ENCODE measurements at regions not wholly inside any gene's neighbourhood (a gene's known extent, or its start where the extent isn't known, plus 50 kb on each side); places are given as distances from the start of the nearest gene placed in this dataset.
"Not testable (repeated sequence)": the region's sequence is repeated elsewhere in the genome, so short reads cannot be mapped to it uniquely, and the experiment has no call there.

DNA sequence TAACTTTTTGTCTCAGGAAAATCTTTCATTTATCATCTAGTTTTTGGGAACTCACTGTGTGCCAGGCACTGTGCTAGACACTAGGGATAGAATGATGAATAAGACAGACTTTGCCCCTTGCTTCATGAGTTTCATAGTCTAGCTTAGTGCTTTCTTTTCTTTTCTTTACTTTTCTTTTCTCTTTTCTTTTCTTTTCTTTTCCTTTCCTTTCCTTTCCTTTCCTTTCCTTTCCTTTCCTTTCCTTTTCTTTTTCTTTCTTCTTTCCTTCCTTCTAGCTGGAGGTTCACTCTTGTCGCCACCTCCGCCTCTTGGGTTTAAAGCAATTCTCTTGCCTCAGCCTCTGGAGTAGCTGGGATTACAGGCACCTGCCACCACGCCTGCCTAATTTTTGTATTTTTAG lies 172.9 kb downstream of the EDEM1 start:
- no peak overlapping the region for H3K27ac ChIP-seq
- no peaks in the 10 kb centered on the region for H3F3A ChIP-seq (ENCODE audit: insufficient read depth, low read depth)
- no peaks in the 10 kb centered on the region for H4K20me1 ChIP-seq (ENCODE audit: insufficient read depth)
- ChIA-PET POLR2A (ENCODE audit: unreplicated experiment) (no interaction called here), CTCF (no interaction called here)
- TF ChIP-seq, protein P1, sequence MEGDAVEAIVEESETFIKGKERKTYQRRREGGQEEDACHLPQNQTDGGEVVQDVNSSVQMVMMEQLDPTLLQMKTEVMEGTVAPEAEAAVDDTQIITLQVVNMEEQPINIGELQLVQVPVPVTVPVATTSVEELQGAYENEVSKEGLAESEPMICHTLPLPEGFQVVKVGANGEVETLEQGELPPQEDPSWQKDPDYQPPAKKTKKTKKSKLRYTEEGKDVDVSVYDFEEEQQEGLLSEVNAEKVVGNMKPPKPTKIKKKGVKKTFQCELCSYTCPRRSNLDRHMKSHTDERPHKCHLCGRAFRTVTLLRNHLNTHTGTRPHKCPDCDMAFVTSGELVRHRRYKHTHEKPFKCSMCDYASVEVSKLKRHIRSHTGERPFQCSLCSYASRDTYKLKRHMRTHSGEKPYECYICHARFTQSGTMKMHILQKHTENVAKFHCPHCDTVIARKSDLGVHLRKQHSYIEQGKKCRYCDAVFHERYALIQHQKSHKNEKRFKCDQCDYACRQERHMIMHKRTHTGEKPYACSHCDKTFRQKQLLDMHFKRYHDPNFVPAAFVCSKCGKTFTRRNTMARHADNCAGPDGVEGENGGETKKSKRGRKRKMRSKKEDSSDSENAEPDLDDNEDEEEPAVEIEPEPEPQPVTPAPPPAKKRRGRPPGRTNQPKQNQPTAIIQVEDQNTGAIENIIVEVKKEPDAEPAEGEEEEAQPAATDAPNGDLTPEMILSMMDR (conservative IDR thresholded peaks at IDR 0.05) = no peak
- TF ChIP-seq EZH2 (IDR thresholded peaks at IDR 0.05; ENCODE audit: low read depth) = no peak
- H3K27me3 ChIP-seq (ENCODE audit: insufficient read depth, low read depth) = no peaks in the 10 kb centered on the region
- no peaks in the 10 kb centered on the region for H3K79me2 ChIP-seq (ENCODE audit: low read depth)
- H3K4me1 ChIP-seq (replicated peaks; ENCODE audit: insufficient read depth) = no peaks in the 10 kb centered on the region
- no peaks in the 10 kb centered on the region for H3K9me2 ChIP-seq (ENCODE audit: insufficient read depth)
- no peak for DNase-seq
- BruUV-seq (replicated peaks) = no TSS peak
- H3K4me3 ChIP-seq = no peak overlapping the region
- no peaks in the 10 kb centered on the region for H3K9me3 ChIP-seq (ENCODE audit: insufficient read depth, low read depth)
- intact Hi-C loops (cut with micrococcal nuclease; ENCODE audit: unreplicated experiment) = no loop called here
- no peak overlapping the region for H3K4me2 ChIP-seq
- no peaks in the 10 kb centered on the region for H3K36me3 ChIP-seq (ENCODE audit: low read depth)
- no peak overlapping the region for H2AFZ ChIP-seq

DNA sequence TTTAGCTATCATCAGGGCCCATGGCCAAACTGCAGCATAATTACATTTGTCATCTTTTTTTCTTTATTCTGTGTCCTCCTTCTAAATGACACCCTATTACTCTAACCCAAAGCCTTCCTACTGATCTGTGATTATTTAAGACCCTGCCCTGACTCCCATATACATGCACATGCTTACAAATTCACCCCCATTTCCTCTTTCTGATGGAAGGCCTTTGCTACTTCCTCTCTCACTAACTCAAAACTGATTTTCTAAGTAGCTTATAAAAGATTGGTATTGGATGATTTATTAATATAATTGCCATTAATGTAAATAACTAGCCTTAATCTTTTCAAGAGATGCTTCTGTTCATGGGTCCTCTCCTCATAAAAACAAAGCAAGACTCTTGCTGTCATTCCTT lies 179.2 kb downstream of the EDEM1 start:
- POLR2A ChIA-PET (ENCODE audit: unreplicated experiment) = no interaction called here
- no peak overlapping the region for H2AFZ ChIP-seq
- no peak for TF ChIP-seq EZH2 (IDR thresholded peaks at IDR 0.05; ENCODE audit: low read depth)
- TF ChIP-seq, protein P1 (conservative IDR thresholded peaks at IDR 0.05) = no peak
- H3K4me2 ChIP-seq = no peak overlapping the region
- CTCF ChIA-PET = no interaction called here
- H3K4me3 ChIP-seq = no peak overlapping the region
- H3K36me3 ChIP-seq (ENCODE audit: low read depth) = no peaks in the 10 kb centered on the region
- H3F3A ChIP-seq (ENCODE audit: insufficient read depth, low read depth) = no peaks in the 10 kb centered on the region
- H3K4me1 ChIP-seq (replicated peaks; ENCODE audit: insufficient read depth) = no peaks in the 10 kb centered on the region
- intact Hi-C loops (cut with micrococcal nuclease; ENCODE audit: unreplicated experiment) = no loop called here
- no peak for DNase-seq
- no peak overlapping the region for H3K27ac ChIP-seq
- H3K79me2 ChIP-seq (ENCODE audit: low read depth) = no peaks in the 10 kb centered on the region
- H4K20me1 ChIP-seq (ENCODE audit: insufficient read depth) = no peaks in the 10 kb centered on the region
- no peaks in the 10 kb centered on the region for H3K27me3 ChIP-seq (ENCODE audit: insufficient read depth, low read depth)
- no peaks in the 10 kb centered on the region for H3K9me2 ChIP-seq (ENCODE audit: insufficient read depth)
- H3K9me3 ChIP-seq (ENCODE audit: insufficient read depth, low read depth) = no peaks in the 10 kb centered on the region
- no TSS peak for BruUV-seq (replicated peaks)

DNA sequence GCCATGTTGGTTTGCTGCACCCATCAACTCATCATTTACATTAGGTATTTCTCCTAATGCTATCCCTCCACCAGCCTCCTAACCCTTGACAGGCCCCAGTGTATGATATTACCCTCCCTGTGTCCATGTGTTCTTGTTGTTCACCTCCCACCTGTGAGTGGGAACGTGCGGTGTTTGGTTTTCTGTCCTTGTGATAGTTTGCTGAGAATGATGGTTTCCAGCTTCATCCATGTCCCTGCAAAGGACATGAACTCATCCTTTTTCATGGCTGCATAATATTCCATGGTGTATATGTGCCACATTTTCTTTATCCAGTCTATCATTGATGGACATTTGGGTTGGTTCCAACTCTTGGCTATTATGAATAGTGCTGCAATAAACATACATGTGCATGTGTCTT lies 184.0 kb downstream of the EDEM1 start:
- H3K4me2 ChIP-seq; H3F3A ChIP-seq (ENCODE audit: insufficient read depth, low read depth); H3K36me3 ChIP-seq (ENCODE audit: low read depth); H4K20me1 ChIP-seq (ENCODE audit: insufficient read depth); H3K9me3 ChIP-seq (ENCODE audit: insufficient read depth, low read depth); POLR2A ChIA-PET (ENCODE audit: unreplicated experiment); H3K4me1 ChIP-seq (replicated peaks; ENCODE audit: insufficient read depth); H3K4me3 ChIP-seq; CTCF ChIA-PET; intact Hi-C loops (cut with micrococcal nuclease; ENCODE audit: unreplicated experiment); BruUV-seq (replicated peaks); H2AFZ ChIP-seq; H3K27ac ChIP-seq; H3K9me2 ChIP-seq (ENCODE audit: insufficient read depth); H3K27me3 ChIP-seq (ENCODE audit: insufficient read depth, low read depth); DNase-seq; H3K79me2 ChIP-seq (ENCODE audit: low read depth): not testable (repeated sequence)

DNA sequence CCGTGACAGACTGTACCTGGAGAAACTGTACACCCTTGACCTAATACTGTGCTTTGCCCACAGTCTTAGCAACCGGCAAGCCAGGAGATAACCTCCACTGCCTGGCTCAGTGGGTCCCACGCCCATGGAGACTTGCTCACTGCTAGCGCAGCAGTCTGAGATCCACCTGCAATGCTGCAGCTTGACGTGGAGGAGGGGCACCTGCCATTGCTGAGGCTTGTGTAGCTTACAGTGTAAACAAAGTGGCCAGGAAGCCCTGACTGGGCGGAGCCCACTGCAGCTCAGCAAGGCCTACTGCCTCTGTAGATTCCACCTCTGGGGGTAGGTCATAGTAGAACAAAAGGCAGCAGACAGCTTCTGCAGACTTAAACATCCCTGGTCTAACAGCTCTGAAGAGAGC lies 189.3 kb downstream of the EDEM1 start:
- no peaks in the 10 kb centered on the region for H3K79me2 ChIP-seq (ENCODE audit: low read depth)
- H3K4me1 ChIP-seq (replicated peaks; ENCODE audit: insufficient read depth) = 0 out of 2 replicates have a peak, but pooled peaks cover 3% of the 10 kb centered on the region
- BruUV-seq (replicated peaks) = no TSS peak
- H3K36me3 ChIP-seq (ENCODE audit: low read depth) = no peaks in the 10 kb centered on the region
- H2AFZ ChIP-seq = no peak overlapping the region
- intact Hi-C loops (cut with micrococcal nuclease; ENCODE audit: unreplicated experiment) = loop anchor here (1.0 kb wide), 2 partner anchors 12 to 50 kb away; no protein-coding TSS in a partner anchor
- H3K4me2 ChIP-seq = 0 out of 2 replicates have a peak overlapping the region, but pooled peaks have one; percentile 16
- no peaks in the 10 kb centered on the region for H3F3A ChIP-seq (ENCODE audit: insufficient read depth, low read depth)
- TF ChIP-seq, protein P1 (conservative IDR thresholded peaks at IDR 0.05) = no peak
- no peak for TF ChIP-seq EZH2 (IDR thresholded peaks at IDR 0.05; ENCODE audit: low read depth)
- ChIA-PET CTCF (no interaction called here), POLR2A (ENCODE audit: unreplicated experiment) (no interaction called here)
- H4K20me1 ChIP-seq (ENCODE audit: insufficient read depth) = no peaks in the 10 kb centered on the region
- no peaks in the 10 kb centered on the region for H3K9me2 ChIP-seq (ENCODE audit: insufficient read depth)
- no peak overlapping the region for H3K4me3 ChIP-seq
- H3K27ac ChIP-seq = no peak overlapping the region
- DNase-seq = peak; percentile 70 to 84
- no peaks in the 10 kb centered on the region for H3K9me3 ChIP-seq (ENCODE audit: insufficient read depth, low read depth)
- H3K27me3 ChIP-seq (ENCODE audit: insufficient read depth, low read depth) = no peaks in the 10 kb centered on the region

DNA sequence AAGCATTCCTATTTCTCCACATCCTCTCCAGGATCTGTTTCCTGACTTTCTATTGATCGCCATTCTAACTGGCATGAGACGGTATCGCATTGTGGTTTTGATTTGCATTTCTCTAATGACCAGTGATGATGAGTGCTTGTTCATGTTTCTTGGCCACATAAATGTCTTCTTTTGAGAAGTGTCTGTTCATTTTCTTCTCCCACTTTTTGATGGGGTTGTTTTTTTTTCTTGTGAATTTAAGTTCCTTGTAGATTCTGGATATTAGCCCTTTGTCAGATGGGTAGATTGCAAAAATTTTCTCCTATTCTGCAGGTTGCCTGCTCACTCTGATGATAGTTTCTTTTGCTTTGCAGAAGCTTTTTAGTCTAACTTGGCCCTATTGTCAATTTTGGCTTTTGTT lies 191.8 kb downstream of the EDEM1 start:
- H4K20me1 ChIP-seq (ENCODE audit: insufficient read depth); H3K36me3 ChIP-seq (ENCODE audit: low read depth); H3K79me2 ChIP-seq (ENCODE audit: low read depth); H3K9me3 ChIP-seq (ENCODE audit: insufficient read depth, low read depth); H3K4me3 ChIP-seq; H2AFZ ChIP-seq; H3K27me3 ChIP-seq (ENCODE audit: insufficient read depth, low read depth); H3K4me1 ChIP-seq (replicated peaks; ENCODE audit: insufficient read depth); H3K27ac ChIP-seq; CTCF ChIA-PET; H3K9me2 ChIP-seq (ENCODE audit: insufficient read depth); intact Hi-C loops (cut with micrococcal nuclease; ENCODE audit: unreplicated experiment); BruUV-seq (replicated peaks); H3K4me2 ChIP-seq; DNase-seq; H3F3A ChIP-seq (ENCODE audit: insufficient read depth, low read depth); POLR2A ChIA-PET (ENCODE audit: unreplicated experiment): not testable (repeated sequence)
